ENCODE measurements at regions not wholly inside any gene's neighbourhood (a gene's known extent, or its start where the extent isn't known, plus 50 kb on each side); places are given as distances from the start of the nearest gene placed in this dataset.

DNA sequence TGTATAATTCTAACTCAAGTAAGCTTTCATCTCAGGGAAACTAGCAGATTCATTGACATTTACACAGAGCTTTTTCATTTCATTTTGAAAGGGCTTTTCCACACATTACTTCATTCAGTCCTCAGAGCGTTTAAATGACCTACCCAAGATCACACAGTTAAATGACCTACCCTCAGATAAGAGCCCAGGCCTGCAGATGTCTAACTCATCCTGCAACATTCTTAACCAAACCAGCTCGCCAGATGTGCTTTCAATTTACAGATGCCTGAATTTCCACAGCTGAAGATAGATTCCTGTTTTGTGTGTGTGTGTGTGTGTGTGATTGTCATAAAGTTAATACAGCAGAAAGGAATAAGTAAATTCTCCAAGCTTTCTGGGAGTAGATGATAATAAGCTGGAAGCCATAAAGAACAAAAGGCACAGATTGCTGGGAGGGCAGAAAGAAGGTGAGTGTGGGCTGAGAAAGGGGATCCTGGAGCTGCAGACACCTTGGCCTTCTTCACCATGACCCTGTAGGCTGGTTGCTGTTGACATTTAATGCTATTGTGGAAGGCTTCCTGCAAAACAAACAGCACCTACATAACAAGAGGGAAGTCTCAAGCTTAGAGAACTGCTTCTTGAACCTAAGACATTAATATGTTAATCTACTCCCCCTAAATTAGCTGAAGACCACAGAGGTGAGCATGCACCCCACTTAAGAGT, 489.7 kb upstream of the CELF2 start:
- DNase-seq: no peak

DNA sequence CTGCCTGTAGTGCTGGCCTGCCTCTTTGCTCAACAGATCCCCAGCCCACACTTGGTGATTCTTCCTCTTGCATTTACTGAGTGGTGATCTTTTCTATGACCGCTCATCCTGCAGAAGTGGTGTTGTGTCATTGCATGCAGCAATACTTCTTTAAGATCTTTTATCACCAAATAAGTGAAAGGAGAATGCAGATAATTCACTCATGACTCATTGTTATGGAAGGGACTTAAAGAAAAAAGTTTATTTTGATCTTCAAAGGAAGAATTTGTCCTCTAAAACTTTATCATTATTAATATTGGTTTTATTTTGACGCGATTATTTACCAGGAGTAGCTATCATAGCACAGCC, 489.1 kb upstream of the CELF2 start:
- no peak for DNase-seq

DNA sequence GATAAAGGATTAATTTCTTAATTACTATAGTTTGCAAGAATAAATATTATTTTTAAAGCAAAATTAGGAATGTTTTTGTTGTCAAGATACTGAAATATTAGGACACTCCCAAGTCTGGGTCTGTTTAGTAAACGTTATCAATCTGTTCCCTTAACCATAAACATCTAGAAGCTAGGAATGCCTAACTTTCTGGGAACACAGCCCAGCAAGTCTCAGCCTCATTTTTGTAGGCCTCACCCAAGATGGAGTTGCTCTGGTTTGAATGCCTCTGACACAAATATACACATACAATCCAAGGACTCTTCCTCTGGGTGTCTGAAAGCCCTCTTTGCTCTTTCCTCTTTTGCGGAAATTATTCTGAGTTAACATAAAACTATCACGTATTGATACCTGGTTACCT, 487.4 kb upstream of the CELF2 start:
- no peak for DNase-seq

DNA sequence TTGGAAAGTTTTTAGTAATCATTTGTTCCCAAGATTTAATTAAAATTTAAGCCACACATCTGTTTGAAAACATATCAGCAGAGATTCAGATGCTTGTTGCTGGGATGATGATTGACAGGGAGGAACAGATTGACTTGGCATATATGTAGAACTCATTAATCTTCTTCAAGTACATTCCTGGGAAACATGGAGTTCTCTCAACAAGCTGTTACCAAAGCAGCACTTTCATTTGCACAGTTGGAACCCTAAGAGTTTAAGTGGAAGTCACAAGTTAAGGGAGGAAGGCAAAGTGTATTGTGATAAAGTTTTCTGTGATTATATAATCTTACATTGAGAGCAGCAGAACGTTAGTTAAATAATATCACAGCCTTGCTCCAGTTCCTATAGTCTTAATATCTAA, 485.4 kb upstream of the CELF2 start:
- DNase-seq: no peak

DNA sequence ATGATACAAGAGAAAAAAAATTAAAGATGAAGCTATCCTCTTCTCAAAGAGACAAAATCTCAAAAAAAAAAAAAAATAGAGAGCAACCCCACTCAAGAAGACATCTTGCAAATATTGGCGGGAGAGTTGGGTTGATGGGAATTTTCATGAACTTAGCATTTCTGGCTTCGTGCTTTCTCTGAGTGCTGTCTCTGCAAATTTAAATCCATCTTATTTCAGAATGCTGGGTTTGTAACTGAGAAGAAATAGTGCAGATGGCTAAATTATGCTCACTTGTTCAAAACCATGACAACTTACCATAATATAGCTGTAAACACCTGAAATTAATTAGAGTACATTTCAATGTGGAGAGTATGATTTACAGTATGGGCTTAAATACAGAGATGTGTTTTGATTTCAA, 484.8 kb upstream of the CELF2 start:
- DNase-seq: no peak

DNA sequence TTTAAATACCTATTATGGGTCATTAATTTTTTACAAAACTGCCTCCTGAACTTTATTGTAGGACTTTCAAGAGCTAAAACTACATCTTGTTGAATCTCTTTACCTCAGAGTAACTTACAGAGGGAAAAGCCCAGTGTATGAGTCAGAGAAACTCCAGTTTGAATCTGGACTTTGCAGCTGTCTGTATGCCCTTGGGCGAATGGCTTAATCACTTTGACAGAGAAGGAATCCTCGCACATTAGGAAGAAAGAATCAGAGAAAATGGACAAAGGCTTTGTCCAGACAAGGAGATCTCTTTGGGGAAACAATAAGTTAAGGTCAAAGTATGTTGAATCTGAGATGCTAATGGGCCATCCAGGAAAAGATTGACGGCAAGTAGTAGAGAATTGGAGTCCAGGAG, 484.2 kb upstream of the CELF2 start:
- DNase-seq: no peak

DNA sequence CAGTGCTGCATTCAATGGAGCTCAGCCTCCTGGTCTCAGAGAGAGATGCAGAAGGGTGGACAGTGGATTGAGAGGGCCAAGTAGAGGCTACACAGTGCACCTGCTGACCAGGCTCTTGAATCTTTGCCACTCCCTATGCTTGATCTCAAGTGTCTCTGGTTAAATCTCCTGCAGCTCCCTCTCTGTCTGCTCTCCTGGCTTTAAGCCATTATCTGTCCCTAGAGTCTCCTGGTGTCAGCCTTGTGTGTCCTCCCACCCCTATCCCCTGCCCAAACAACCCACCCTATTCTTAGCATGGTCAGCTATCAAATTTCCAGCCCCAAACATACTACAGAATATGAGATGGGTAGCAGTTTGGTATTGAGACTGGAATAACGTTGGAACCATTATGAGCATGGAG, 479.3 kb upstream of the CELF2 start:
- no peak for DNase-seq

DNA sequence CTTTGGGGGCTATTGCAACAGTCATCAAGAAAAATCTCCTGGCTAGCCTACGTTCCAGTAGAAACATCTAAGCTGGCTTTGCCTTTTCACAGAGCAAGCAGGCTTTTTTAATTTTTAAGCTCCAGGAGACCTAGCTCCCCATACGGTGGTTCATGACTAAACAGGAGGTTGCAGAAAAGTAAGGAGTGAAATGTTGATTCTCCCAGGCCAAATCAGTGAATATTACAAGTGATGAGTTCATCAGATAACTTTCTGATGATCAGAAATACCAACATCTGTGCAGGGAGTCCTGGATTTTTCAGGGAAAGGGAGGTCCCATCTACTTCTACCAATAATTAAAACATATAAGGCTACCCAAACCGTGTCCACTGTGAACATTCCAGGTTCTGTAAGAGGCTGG, 477.3 kb upstream of the CELF2 start:
- no peak for DNase-seq

DNA sequence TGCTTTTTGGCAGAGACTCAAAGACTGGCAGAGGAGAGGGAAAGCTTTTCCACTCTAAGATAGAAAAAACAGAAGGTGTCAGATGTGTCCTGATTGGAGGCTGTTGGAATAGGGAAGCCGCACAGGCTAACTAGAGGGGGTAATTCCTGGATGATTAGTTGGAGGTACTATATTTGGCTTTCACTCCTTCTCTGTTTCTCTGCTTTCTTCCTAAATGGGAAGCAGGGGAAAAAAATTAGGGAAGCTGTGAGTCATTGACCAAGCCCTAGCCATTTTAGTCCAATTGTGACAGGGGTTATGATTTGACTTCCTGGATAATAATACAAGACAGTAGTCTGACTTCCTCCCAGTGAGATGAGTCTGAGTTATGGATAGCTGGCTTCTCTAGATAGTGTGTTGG, 475.2 kb upstream of the CELF2 start:
- DNase-seq: no peak

DNA sequence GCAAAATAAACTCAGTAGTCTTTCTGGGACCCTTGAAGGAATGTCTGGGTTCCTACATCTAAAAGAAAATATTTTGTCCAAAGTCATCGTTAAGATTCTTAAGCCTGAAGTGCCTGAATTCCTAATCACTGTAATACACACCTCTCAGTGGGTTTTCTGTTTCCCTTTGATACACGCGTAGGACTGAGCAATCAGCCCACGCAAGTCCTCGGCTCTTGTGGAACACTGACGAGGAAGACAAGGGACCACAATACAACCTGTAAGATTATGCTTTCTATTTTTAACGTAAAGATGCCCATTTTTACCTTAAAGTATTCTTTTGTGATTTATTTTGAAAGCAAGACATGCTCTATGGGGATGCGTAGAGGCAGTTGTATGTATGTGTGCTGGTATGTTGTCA, 472.8 kb upstream of the CELF2 start:
- DNase-seq: no peak

DNA sequence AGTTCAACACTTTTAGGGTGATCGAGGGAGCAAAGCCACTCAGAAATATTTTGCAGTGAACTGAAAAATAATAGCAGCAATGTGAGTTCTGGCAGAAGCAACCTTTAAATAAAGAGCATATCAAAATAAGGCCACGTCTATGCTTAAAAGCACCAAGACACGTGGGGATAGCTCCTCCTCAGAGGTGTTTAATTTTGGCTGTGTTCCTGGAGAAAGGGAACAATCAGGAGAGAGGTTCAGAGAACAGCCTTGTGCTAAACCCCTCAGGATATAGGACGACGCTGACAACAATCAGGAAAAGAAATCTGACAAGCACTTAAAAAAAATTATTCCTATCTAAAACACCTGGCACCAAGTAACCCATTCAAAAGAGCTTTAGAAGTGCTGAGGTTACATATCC, 471.9 kb upstream of the CELF2 start:
- DNase-seq: no peak

DNA sequence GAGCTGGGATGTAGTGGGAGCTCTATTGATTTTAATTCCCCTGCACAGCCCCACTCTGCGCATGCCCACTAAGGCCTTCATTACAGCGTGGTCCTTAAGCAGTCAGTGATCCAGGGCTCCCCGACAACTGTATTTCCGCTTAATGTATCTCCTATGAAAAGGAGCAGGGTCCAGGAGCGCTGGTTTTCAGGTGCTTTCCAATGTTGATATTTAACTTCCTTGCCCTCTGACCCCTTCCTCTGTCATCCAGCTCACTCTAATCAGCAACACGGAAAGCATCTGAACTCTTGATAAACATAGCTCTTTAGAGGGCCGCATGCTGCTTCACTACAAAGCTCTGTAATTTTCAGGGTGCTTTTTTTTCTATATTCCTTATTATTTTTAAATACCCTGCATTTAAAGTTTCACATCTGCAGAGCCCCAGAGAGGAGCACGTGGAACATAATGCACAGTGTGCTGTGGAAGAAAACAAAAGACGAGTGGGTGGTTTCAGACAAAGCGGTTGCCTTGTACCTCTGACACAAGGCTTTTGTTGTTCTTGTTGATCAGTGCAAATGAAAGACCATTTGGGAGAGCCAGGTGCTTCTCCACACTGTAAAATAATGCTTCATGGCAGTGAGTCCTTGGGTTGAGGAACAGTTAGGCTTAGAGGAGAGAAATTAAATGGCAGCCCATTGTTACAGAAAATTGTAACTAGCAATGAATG, 465.9 kb upstream of the CELF2 start:
- DNase-seq: no peak

DNA sequence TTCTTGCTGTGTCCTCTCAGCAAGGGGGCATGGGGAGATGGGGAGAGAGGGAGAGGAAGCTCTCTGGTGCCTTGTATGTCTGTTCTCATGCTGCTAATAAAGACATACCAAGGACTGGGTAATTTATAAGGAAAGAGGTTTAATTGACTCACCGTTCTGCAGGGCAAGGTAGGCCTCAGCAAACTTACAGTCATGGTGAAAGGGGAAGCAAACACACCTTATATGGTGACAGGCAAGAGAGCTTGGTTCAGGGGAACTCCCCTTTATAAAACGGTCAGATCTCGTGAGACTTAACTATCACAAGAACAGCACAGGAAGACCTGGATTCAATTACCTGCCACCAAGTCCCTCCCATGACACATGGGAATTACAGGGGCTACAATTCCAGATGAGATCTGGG, 464.7 kb upstream of the CELF2 start:
- no peak for DNase-seq

DNA sequence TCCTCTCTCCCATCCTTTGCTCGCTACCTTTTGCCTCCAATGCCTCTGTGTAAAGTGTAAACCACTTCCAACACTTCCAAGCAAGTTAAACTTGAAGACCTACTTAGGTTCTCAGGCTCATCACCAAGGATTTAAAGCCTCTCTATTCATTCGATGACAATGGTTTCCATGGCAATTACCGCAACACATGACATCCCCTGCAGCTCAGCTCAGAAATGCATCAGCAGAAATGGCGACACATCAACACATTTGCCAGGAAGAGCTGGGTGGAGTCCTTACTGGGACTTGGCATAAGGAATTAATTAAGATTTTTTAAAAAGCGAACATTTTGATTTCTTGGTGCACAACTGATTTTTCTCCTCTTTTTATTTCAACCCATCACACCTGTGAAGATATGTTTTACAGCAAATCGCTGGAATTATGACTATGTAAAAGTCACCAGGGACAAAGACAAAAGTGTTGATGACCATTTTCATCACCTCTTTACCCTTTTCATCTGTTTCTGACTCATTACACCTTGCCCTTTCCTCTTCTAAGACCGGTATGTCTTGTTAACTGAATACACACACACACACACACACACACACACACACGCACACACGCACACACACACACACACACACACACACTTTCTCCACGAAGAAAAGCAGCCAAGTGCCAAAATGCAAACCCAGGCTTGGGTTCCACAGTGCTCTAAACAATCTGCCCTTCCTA, 453.4 kb upstream of the CELF2 start:
- no peak for DNase-seq

DNA sequence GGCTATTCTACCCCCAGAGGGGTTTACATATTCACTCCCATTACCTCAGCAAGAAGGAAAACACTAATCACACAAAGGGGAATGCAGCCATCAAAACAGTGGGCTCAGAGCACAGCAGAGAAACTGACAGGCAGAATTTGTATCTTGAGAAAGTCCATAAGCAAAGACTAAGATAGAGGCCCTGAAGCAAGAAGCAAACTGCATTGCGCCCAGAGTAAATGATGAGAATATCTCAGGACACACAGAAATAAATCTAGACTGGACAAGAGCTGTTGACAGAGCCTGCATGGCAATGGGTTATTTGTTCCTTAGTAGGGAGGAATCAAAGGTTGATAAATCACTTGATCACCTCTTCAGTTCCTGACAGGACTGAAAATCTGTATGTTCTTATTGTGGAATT, 440.7 kb upstream of the CELF2 start:
- no peak for DNase-seq

DNA sequence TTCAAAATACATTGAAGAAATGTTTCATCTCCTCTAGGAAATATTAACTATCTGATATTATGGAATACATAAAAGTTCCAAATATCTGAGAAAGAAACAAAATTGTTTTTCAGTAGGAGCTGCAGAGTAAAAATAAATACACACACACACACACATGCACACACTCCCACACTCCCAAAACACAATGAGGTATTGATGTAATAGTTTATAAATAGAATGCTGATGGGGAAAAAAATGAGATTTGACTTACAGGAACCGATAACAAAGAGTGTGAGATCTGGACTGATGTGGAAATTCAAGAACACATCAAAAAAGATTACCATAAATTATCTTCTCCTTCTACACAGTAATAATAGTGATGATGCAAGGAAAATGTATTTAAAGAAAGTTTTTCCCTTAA, 438.0 kb upstream of the CELF2 start:
- DNase-seq: no peak

DNA sequence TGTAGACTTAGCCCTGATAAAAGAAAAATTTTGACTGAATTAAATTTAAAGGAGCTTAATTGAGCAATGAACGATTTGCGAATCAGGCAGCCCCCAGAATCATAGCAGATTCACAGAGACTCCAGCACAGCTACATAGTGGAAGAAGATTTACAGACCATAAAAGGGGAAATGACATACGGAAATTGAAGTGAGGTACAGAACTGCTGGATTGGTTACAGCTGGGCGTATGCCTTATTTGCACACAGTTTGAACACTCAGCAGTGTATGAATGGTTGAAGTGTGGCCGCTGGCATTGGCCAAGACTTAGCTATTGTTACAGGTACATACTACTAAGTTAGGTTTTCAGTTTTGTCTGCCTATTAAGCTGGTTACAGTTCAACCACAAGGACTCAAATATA, 433.5 kb upstream of the CELF2 start:
- DNase-seq: no peak

DNA sequence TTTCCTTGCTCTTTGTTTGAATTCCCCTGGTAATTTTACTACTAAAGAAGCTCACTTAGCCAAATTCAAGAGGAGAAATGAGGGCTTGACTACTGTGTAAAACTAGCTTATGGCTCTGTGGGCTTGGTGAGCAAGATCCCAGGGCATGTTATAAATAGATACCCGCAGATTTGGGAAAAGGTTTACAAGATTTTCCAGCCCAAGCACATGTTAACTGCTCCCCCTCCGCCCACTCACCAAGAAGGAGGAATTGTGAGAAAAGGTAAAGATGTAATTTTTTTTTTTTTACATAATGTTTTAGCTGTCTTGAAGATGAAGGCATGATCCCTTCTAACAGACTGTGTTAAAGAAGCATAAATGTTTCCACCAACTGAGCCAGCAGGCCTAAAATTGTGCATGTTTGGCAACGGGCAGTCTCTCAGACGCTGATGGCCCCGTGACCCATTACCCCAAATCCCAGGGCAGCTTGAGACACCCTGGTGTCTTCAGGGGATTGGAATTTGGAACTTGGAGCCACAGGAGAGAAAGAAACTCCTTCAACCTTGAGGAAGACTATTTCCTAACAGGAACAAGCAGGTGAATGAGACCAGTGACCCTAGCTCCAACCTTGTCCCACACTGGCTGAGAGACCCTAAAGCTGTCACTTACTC, 429.8 kb upstream of the CELF2 start:
- no peak for DNase-seq

DNA sequence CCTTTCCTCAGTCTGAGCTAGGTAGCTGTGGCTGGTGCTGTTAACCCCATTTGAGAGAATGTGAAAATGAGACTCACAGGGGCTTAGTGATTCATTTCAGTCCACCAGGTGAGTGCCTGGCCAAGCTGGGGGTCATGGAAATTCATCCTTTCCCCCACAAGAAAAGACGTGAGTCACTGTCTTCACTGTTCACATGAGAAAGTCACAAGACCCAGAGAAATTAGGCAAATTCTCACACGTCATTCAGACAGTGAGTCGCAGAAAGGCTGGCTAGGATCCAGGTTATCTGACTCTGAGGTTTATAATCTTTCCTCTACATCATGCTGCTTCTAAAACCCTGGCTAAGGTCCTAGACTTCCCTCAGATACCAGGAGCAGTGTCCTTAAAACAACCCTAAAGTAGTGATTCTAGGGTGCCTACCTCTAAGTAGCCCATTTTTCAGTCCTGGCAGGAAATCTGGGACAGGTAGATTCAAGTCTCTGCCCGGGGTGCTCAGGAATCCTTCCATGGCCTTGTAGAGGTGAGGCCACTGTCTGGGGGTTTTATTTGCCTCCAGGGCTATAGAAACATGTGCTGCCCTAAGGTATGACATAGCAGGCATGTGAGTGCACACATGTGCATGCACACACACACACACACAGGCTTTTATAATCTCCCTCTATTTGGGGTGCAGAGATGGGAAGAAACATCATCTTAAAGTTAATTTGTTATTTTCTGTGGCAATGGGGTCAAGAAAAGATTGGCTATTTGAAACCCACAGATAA, 427.9 kb upstream of the CELF2 start:
- no peak for DNase-seq

DNA sequence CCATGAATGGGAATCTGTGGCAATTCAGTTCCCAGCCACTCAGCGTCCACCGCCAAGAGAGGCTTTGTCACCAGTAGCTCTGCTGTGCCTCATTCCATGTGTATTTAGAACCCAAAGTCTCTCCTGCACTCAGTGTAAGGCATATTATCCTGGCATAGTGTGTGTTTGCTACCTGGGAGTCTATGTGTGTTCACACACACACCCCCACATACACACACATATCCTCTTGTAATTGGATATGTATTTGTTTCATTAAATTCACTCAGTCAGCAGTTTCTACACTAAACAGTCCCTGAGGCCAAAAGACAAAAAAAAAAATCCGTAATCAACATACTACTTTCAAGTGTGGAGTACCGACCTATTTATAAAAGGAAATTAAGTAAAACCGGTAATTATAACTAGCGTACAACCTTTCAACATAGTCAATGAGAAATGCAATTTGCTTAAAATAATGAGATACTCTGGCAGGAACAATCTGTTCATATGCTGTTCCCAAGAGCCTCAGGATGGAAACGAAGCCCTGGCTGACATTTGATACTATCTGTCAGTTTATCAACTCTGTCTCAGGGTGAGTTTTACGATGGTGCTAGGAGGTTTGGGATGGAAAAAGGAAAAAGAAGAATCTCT, 425.8 kb upstream of the CELF2 start:
- DNase-seq: no peak

DNA sequence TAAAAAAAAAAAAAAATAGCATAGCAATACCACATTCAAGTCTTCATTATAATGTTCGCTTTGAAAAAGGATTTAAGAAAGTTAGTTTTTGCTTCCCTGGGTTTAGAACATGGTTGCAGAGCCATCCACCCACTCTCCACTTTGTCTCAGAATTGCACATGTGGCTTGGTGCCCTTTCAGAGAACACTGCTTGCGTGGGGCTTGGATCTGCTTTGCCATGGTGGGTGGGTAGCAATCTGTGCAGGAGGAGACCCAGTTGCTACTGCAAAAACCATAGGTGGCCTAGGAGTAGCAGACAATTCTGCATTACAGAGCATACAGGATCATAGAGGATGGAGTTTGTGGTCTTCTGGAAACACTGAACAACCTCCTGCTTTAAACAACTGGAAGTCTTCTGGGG, 421.4 kb upstream of the CELF2 start:
- no peak for DNase-seq

DNA sequence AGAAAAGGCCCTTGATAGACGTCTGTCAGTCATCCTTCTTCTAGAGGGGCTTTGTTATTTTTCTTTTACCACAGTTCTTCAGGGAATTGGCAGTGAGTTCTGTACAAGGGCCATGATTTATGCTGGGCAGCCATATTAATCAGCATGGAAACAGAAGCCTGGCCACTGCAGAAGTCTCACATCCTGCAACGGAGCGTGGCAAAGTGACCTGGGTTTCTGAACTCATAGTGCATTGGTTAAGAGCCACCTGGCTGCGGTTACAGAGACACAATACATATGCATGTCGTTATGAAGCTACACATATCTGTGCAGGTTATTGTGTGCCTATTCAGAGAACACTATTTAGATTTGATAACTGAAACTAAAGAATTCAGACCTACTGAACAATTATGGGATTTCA, 419.4 kb upstream of the CELF2 start:
- no peak for DNase-seq

DNA sequence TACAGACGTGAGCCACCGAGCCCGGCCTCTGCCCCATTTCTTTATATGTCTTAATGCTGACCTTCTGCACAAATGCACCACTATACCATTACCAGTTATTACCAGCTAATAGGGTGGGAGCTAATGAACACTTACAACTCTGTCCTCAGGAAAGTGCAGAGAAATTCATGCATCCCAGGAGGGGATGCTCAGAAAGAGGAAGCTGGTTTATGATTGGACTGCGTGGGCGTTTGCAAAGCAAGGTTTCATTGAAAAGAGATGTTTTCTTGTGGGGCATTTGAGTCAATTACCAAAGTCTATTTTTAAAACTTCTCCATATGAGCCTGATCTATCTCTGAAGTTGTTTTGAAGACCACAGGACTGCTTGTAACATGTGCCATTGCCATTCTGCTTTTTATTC, 417.7 kb upstream of the CELF2 start:
- no peak for DNase-seq
